ENCODE measurements at regions not wholly inside any gene's neighbourhood (a gene's known extent, or its start where the extent isn't known, plus 50 kb on each side); places are given as distances from the start of the nearest gene placed in this dataset.

- no peak for TF ChIP-seq CTCF (IDR thresholded peaks at IDR 0.05; ENCODE audit: partially characterized antibody, unreplicated experiment)
- Mint-ChIP-seq H3K4me3 (ENCODE audit: unreplicated experiment) (no peak overlapping the region), H3K27ac (ENCODE audit: unreplicated experiment) (no peak overlapping the region), H3K9me3 (ENCODE audit: unreplicated experiment) (no peaks in the 10 kb centered on the region), H3K27me3 (ENCODE audit: unreplicated experiment) (no peaks in the 10 kb centered on the region), H3K4me1 (ENCODE audit: low read depth, unreplicated experiment) (no peaks in the 10 kb centered on the region), H3K36me3 (ENCODE audit: unreplicated experiment) (no peaks in the 10 kb centered on the region)
- no peak for DNase-seq
Measured at GRCh38 chr16:80362816-80363215, 178.0 kb upstream of the DYNLRB2 start.

- Mint-ChIP-seq H3K9me3 (ENCODE audit: unreplicated experiment) (no peaks in the 10 kb centered on the region), H3K4me3 (ENCODE audit: unreplicated experiment) (no peak overlapping the region), H3K4me1 (ENCODE audit: low read depth, unreplicated experiment) (no peaks in the 10 kb centered on the region), H3K27me3 (ENCODE audit: unreplicated experiment) (no peaks in the 10 kb centered on the region), H3K36me3 (ENCODE audit: unreplicated experiment) (no peaks in the 10 kb centered on the region), H3K27ac (ENCODE audit: unreplicated experiment) (no peak overlapping the region)
- no peak for TF ChIP-seq CTCF (IDR thresholded peaks at IDR 0.05; ENCODE audit: partially characterized antibody, unreplicated experiment)
- DNase-seq = no peak
Measured at GRCh38 chr16:80356365-80356764, 184.4 kb upstream of the DYNLRB2 start.

GRCh38 chr16:80355335-80355734, 185.5 kb upstream of the DYNLRB2 start:
- Mint-ChIP-seq H3K4me1 (ENCODE audit: low read depth, unreplicated experiment) (no peaks in the 10 kb centered on the region), H3K36me3 (ENCODE audit: unreplicated experiment) (no peaks in the 10 kb centered on the region), H3K9me3 (ENCODE audit: unreplicated experiment) (no peaks in the 10 kb centered on the region), H3K4me3 (ENCODE audit: unreplicated experiment) (no peak overlapping the region), H3K27ac (ENCODE audit: unreplicated experiment) (no peak overlapping the region), H3K27me3 (ENCODE audit: unreplicated experiment) (peaks cover 2% of the 10 kb centered on the region)
- no peak for DNase-seq
- TF ChIP-seq CTCF (IDR thresholded peaks at IDR 0.05; ENCODE audit: partially characterized antibody, unreplicated experiment) = no peak

- Mint-ChIP-seq H3K9me3 (ENCODE audit: unreplicated experiment) (no peaks in the 10 kb centered on the region), H3K36me3 (ENCODE audit: unreplicated experiment) (no peaks in the 10 kb centered on the region), H3K27me3 (ENCODE audit: unreplicated experiment) (peaks cover 2% of the 10 kb centered on the region), H3K4me3 (ENCODE audit: unreplicated experiment) (no peak overlapping the region), H3K27ac (ENCODE audit: unreplicated experiment) (no peak overlapping the region), H3K4me1 (ENCODE audit: low read depth, unreplicated experiment) (peaks cover 3% of the 10 kb centered on the region)
- TF ChIP-seq CTCF (IDR thresholded peaks at IDR 0.05; ENCODE audit: partially characterized antibody, unreplicated experiment) = no peak
- no peak for DNase-seq
Measured at GRCh38 chr16:80350061-80350460, 190.7 kb upstream of the DYNLRB2 start.

GRCh38 chr16:80347900-80348299, 192.9 kb upstream of the DYNLRB2 start:
- Mint-ChIP-seq H3K36me3 (ENCODE audit: unreplicated experiment) (no peaks in the 10 kb centered on the region), H3K4me3 (ENCODE audit: unreplicated experiment) (no peak overlapping the region), H3K27ac (ENCODE audit: unreplicated experiment) (no peak overlapping the region), H3K4me1 (ENCODE audit: low read depth, unreplicated experiment) (peaks cover 3% of the 10 kb centered on the region), H3K27me3 (ENCODE audit: unreplicated experiment) (peaks cover 2% of the 10 kb centered on the region), H3K9me3 (ENCODE audit: unreplicated experiment) (no peaks in the 10 kb centered on the region)
- DNase-seq = no peak
- TF ChIP-seq CTCF (IDR thresholded peaks at IDR 0.05; ENCODE audit: partially characterized antibody, unreplicated experiment) = no peak

Data from glutamatergic neuron (in vitro differentiated cells).